Stimulated activated naive CD8-positive, alpha-beta T cell treated with anti-CD3 and anti-CD28 coated beads, Interleukin-15, amount 100 ng/mL, for 72 hours (primary cell): ENCODE measurements at regions not wholly inside any gene's neighbourhood (a gene's known extent, or its start where the extent isn't known, plus 50 kb on each side); places are given as distances from the start of the nearest gene placed in this dataset.

Experiments
- ATAC-seq: fragments of 150-1000 bp; cut with Tn5 transposase; 2 replicates; pipeline ENCODE4 v1.10.0; 2021; ENCODE audit warnings: mild to moderate bottlenecking, moderate library complexity
- DNase-seq, 2 donors: peaks; one replicate each; pipeline ENCODE4 v3.0.0; 2021 to 2022
- H3K27ac Mint-ChIP-seq, 2 donors: one replicate each; pipeline ENCODE4 v1.8.0; 2022; ENCODE audit warnings: mild to moderate bottlenecking in 2 of 2, mixed read lengths in 2 of 2, moderate library complexity in 2 of 2
- H3K27me3 Mint-ChIP-seq: one replicate; pipeline ENCODE4 v1.8.0; 2022; ENCODE audit warnings: mixed read lengths
- H3K4me1 Mint-ChIP-seq: one replicate; pipeline ENCODE4 v1.8.0; 2022; ENCODE audit warnings: mild to moderate bottlenecking, mixed read lengths
- H3K4me3 Mint-ChIP-seq, 2 donors: one replicate each; pipeline ENCODE4 v1.8.0; 2022; ENCODE audit warnings: mild to moderate bottlenecking in 2 of 2, mixed read lengths in 2 of 2, moderate library complexity in 1 of 2
- H3K9me3 Mint-ChIP-seq, 2 donors: one replicate each; pipeline ENCODE4 v1.8.0; 2022; ENCODE audit warnings: mixed read lengths in 2 of 2

- no peaks in the 10 kb centered on the region for H3K27me3 Mint-ChIP-seq
- H3K9me3 Mint-ChIP-seq = peaks cover 0 to 10% of the 10 kb centered on the region in 2 donors
- no peak for DNase-seq
- H3K4me1 Mint-ChIP-seq = no peaks in the 10 kb centered on the region
- H3K27ac Mint-ChIP-seq = no peak overlapping the region
- ATAC-seq = no peak
- H3K4me3 Mint-ChIP-seq = no peak overlapping the region
Measured at GRCh38 chr7:83799333-83799732, 150.4 kb upstream of the SEMA3E start.

DNA sequence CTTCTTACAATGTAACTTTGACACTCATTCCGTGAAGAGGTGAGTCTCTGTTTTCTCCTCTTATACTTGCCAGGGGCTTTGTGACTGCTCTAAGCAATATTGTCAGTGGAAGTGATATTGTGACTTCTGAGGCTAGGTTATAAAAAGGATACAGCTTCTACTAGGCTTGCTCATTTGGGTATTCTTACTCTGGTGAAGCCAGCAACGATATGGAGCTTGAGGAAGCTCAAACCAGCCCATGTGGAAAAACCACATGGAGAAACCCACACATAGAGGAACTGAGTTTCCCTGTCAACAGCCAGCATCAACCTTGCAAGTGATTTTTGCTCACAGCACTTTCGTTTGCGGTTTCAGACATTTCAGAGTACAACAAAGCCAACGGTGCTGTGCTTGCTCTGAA is 149.6 kb upstream of the SEMA3E start:
- Mint-ChIP-seq H3K4me1 (no peaks in the 10 kb centered on the region), H3K27ac (no peak overlapping the region), H3K27me3 (no peaks in the 10 kb centered on the region), H3K4me3 (no peak overlapping the region), H3K9me3 (peaks cover under 1 to 10% of the 10 kb centered on the region in 2 donors)
- DNase-seq = no peak
- no peak for ATAC-seq

DNA sequence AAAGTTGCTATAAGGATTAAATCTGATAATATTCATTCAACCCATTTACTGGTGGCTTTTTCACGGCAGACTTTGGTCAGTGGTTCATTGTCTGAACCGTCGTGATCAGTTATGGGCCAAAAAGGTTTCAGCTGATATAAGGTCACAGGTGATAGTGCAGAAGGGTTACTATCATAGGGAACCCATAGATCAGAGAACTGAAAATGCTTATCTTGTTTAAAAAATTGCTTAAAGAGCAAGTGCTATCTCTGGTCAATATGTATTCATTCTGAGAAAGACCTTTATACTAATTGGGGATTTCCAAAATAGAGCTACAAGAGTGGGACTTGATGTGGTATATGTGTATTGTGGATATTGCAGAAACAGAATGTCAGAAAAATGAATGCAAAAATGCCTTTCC is 147.8 kb upstream of the SEMA3E start:
- no peak overlapping the region for H3K4me3 Mint-ChIP-seq
- H3K27me3 Mint-ChIP-seq = no peaks in the 10 kb centered on the region
- H3K4me1 Mint-ChIP-seq = no peaks in the 10 kb centered on the region
- no peak for DNase-seq
- H3K27ac Mint-ChIP-seq = no peak overlapping the region
- peaks cover 4% of the 10 kb centered on the region in 2 donors for H3K9me3 Mint-ChIP-seq
- ATAC-seq = no peak

GRCh38 chr7:83794829-83795228 is 145.9 kb upstream of the SEMA3E start:
- no peak overlapping the region for H3K4me3 Mint-ChIP-seq
- H3K27ac Mint-ChIP-seq = no peak overlapping the region
- H3K9me3 Mint-ChIP-seq = peaks cover 0 to 4% of the 10 kb centered on the region in 2 donors
- H3K27me3 Mint-ChIP-seq = no peaks in the 10 kb centered on the region
- no peaks in the 10 kb centered on the region for H3K4me1 Mint-ChIP-seq
- DNase-seq (no peak), ATAC-seq (no peak)

DNA sequence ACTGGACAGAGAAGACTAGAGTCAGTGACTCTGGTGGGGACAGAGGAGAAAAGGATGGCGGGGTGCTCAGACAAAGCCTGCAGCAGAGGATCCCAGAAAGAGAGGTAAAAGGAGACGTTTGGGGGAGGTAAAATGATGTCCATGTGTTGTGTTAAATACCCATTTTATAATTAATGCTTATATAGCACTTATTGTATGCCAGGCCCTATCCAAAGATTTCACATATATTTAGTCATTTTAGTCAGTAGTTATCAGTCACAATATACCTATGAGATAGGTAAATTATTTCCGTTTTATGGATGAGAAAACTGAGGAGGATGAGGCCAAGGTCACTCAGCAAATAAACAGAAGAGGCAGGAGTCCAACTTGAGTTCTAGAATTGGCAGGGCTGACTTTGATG is 144.6 kb upstream of the SEMA3E start:
- no peak overlapping the region for H3K4me3 Mint-ChIP-seq
- peaks cover 0 to 4% of the 10 kb centered on the region in 2 donors for H3K9me3 Mint-ChIP-seq
- H3K27me3 Mint-ChIP-seq = no peaks in the 10 kb centered on the region
- H3K27ac Mint-ChIP-seq = no peak overlapping the region
- no peaks in the 10 kb centered on the region for H3K4me1 Mint-ChIP-seq
- ATAC-seq = no peak
- DNase-seq = no peak

DNA sequence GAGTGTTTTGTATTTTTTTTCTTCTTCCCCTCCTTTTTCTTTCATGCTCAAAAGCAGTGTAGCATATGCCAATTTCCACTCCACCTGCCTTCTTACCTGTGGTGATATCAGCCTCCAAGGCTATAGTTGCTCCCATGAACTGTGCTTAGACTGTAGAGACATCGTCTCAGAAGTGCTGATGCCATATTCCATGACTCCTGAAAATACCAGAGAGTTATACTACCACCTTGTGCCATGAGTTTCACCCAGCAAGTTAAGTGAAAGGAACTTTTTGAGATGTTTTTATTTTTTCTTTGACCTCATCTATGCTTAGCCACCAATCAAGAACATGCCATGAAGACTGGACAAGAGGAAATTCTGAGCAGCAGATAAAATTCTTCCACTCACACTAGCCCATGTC is 142.8 kb upstream of the SEMA3E start:
- H3K27me3 Mint-ChIP-seq = no peaks in the 10 kb centered on the region
- ATAC-seq = no peak

GRCh38 chr7:83786858-83787257 is 137.9 kb upstream of the SEMA3E start:
- Mint-ChIP-seq H3K4me3 (no peak overlapping the region), H3K27ac (no peak overlapping the region), H3K9me3 (no peaks in the 10 kb centered on the region), H3K4me1 (no peaks in the 10 kb centered on the region), H3K27me3 (no peaks in the 10 kb centered on the region)
- DNase-seq = no peak
- no peak for ATAC-seq

More for the DNA sequence above, 142.8 kb upstream of the SEMA3E start:
- Mint-ChIP-seq H3K4me1 (no peaks in the 10 kb centered on the region), H3K27ac (no peak overlapping the region), H3K9me3 (peaks cover 0 to 4% of the 10 kb centered on the region in 2 donors), H3K4me3 (no peak overlapping the region)
- DNase-seq = no peak

DNA sequence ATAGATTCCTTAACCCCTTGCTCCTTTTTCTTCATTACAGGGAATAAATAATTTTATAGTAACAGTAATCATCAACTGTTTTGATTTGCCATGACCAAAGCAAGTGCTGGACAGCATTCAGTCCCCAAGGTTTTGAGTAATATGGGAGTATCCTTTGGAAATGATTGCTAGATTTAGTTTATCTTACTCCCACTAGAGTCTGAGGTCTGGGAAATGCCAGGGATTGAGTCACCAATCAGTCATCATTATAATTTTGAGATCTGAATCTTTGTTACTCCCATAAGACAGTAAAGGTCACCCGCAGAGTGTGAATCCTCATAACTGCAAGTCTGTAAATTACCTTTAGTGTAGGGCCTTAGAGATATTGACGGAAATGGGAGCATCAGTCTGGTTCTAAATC is 133.7 kb upstream of the SEMA3E start:
- peaks cover 5 to 7% of the 10 kb centered on the region in 2 donors for H3K9me3 Mint-ChIP-seq
- no peak overlapping the region for H3K27ac Mint-ChIP-seq
- no peak overlapping the region for H3K4me3 Mint-ChIP-seq
- no peaks in the 10 kb centered on the region for H3K4me1 Mint-ChIP-seq
- no peak for ATAC-seq
- no peaks in the 10 kb centered on the region for H3K27me3 Mint-ChIP-seq
- DNase-seq = no peak

GRCh38 chr7:83778073-83778443 is 129.1 kb upstream of the SEMA3E start:
- Mint-ChIP-seq H3K9me3 (peaks cover 5 to 14% of the 10 kb centered on the region in 2 donors), H3K27me3 (no peaks in the 10 kb centered on the region), H3K27ac (no peak overlapping the region), H3K4me3 (no peak overlapping the region), H3K4me1 (no peaks in the 10 kb centered on the region)
- ATAC-seq (no peak), DNase-seq (no peak)

- no peaks in the 10 kb centered on the region for H3K27me3 Mint-ChIP-seq
- no peak overlapping the region for H3K4me3 Mint-ChIP-seq
- no peak overlapping the region for H3K27ac Mint-ChIP-seq
- DNase-seq (no peak), ATAC-seq (no peak)
- no peaks in the 10 kb centered on the region for H3K4me1 Mint-ChIP-seq
- peaks cover 5 to 14% of the 10 kb centered on the region in 2 donors for H3K9me3 Mint-ChIP-seq
Measured at GRCh38 chr7:83777406-83778072, 128.6 kb upstream of the SEMA3E start.

DNA sequence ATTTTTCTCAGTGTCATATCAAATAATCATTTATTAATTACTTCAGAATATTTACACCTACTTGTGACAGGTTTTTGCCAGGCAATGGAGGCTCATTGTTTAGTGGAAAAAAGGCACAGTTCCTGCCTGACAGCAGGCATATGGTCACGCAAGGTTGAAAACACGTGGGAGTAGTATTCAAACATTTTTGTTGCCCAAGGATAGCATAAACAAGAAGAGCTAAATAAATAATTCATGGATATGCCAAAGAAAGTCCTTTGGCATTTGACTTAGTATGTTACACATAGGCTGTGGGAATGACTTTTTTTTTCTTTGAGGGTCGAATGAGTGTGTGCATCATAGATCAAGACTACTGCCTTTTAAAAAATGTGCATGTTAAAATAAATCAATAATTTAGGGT is 120.5 kb upstream of the SEMA3E start:
- no peak for DNase-seq
- H3K27me3 Mint-ChIP-seq = no peaks in the 10 kb centered on the region
- H3K9me3 Mint-ChIP-seq = peaks cover 0 to 7% of the 10 kb centered on the region in 2 donors
- no peaks in the 10 kb centered on the region for H3K4me1 Mint-ChIP-seq
- peak overlapping the region in 1 of 2 donors; percentile 32 for H3K27ac Mint-ChIP-seq
- no peak overlapping the region for H3K4me3 Mint-ChIP-seq
- ATAC-seq = no peak

DNA sequence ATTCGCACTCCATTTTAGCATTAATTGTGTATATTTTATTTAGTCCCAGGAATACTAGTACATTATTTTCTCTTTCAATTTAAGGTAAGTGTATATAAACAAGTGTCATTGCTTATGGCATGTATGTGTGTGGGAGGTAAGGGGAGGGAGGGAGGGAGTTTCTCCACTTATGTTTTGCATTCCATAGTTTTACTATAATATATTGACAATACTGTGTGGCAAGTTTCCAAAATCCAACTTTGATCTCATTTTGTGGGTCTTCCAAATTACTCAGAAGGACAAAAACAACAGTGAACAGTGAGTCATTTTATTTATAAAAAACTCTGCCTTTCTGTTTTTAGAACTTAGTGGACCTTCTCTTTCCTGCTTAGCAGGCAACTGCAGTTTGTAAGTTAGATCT is 102.3 kb upstream of the SEMA3E start:
- no peak overlapping the region for H3K27ac Mint-ChIP-seq
- ATAC-seq (no peak), DNase-seq (no peak)
- no peaks in the 10 kb centered on the region for H3K4me1 Mint-ChIP-seq
- peaks cover 0 to 8% of the 10 kb centered on the region in 2 donors for H3K9me3 Mint-ChIP-seq
- H3K27me3 Mint-ChIP-seq = no peaks in the 10 kb centered on the region
- no peak overlapping the region for H3K4me3 Mint-ChIP-seq

DNA sequence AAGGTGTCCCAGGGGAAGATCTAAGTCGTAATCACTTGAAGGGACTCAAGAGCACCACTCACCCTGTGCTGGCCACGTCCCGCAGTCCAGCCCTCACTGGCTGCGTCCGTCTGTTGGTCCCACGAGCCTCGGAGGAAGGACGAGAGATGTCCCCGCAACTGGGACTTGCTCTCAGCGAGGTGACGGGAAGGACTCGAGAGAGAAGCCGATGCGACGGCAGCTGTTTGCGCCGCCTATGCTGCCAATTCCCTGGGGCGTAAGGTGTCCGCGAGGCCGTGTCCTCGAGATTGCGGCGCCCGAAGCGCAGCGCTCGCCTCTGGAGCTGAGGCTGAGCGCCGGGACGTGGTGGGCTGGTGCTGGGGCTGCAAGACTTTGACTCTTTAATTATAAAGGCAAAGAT is 100.6 kb upstream of the SEMA3E start:
- DNase-seq (no peak), ATAC-seq (no peak)
- Mint-ChIP-seq H3K4me3 (no peak overlapping the region), H3K9me3 (peaks cover 0 to 8% of the 10 kb centered on the region in 2 donors), H3K27me3 (no peaks in the 10 kb centered on the region), H3K4me1 (no peaks in the 10 kb centered on the region), H3K27ac (no peak overlapping the region)

- DNase-seq (no peak), ATAC-seq (no peak)
- Mint-ChIP-seq H3K4me1 (no peaks in the 10 kb centered on the region), H3K4me3 (no peak overlapping the region), H3K27ac (no peak overlapping the region), H3K27me3 (no peaks in the 10 kb centered on the region), H3K9me3 (no peaks in the 10 kb centered on the region)
Measured at GRCh38 chr7:83739527-83739926, 90.6 kb upstream of the SEMA3E start.

DNA sequence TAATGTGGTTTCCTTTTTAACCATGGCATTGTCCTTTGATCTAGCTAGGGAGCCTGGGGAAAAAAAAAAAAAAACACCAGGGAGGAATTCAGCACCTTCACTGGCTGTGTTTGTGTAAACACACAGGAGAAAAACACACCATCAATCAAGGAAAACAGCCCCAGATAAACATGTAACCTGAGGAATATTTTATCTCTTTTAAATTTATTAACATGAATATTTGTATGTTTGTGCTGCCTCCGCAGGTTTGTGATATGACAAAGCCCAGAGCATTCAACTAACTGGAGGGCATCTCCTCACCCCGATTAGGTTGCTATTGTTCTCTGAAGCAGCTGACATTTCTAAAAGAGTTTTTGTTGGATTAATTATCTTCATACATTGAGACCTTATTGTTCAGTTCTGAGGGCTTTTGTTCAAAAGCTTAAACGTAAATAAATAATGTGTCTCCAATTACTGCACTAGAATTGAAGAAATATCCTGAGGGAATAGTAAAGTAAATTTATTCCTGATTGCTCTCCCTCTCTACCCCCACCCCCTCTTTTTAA is 89.4 kb upstream of the SEMA3E start:
- H3K4me1 Mint-ChIP-seq = no peaks in the 10 kb centered on the region
- no peak overlapping the region for H3K4me3 Mint-ChIP-seq
- no peak overlapping the region for H3K27ac Mint-ChIP-seq
- H3K27me3 Mint-ChIP-seq = no peaks in the 10 kb centered on the region
- no peak for DNase-seq
- no peak for ATAC-seq
- H3K9me3 Mint-ChIP-seq = no peaks in the 10 kb centered on the region

DNA sequence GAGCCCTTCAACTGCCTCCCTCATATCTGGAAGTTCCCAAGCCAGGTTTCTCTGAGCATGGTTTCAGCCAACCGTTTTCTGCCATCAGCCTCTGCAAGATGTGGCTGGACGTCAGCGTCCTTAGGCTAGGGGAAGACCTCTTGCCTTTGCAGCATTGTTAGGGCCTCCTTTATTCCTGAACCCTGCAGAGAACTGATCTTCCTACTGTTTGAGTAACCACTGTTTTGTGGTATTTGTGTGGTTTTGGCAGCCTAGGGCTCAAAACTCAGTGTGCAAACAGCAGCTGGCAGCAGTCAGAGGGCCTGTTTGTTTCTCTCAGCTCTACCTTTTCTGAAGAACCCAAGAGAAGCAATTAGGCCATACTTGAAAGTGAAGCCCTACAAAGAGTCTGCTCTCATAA is 83.4 kb upstream of the SEMA3E start:
- Mint-ChIP-seq H3K9me3 (peaks cover 0 to 6% of the 10 kb centered on the region in 2 donors), H3K27ac (no peak overlapping the region), H3K4me1 (no peaks in the 10 kb centered on the region), H3K4me3 (no peak overlapping the region), H3K27me3 (no peaks in the 10 kb centered on the region)
- ATAC-seq (no peak), DNase-seq (no peak)

DNA sequence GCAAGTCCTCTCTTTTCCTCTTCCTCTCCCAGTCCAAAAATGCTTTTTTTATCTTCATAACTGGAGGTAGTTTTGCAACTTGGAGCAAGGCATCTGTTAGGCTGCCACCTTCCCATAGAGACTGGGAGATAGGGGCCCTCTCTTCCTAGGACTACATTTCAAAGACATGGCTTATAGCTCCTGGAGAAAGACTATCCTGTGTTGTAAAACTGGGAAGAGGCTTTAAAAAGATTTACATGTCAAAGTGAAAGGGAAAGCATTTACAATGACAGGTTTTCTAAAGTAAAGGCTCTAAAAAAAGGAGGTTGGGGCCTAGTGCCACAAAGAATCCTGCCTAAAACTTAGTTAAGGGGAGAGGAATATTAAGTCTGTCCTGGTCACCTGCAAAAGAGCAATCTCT is 82.2 kb upstream of the SEMA3E start:
- no peak overlapping the region for H3K4me3 Mint-ChIP-seq
- no peaks in the 10 kb centered on the region for H3K4me1 Mint-ChIP-seq
- H3K27me3 Mint-ChIP-seq = no peaks in the 10 kb centered on the region
- ATAC-seq (no peak), DNase-seq (no peak)
- H3K9me3 Mint-ChIP-seq = peaks cover 0 to 6% of the 10 kb centered on the region in 2 donors
- H3K27ac Mint-ChIP-seq = no peak overlapping the region
